Mammary epithelial cell (primary cell): ENCODE measurements at regions not wholly inside any gene's neighbourhood (a gene's known extent, or its start where the extent isn't known, plus 50 kb on each side); places are given as distances from the start of the nearest gene placed in this dataset.

Experiments used
- EZH2 ChIP-seq: IDR thresholded peaks from 2 replicates; pipeline ENCODE4 v1.6.1; 2012; ENCODE audit warnings: low read length, inconsistent platforms, borderline replicate concordance
- TF ChIP-seq, protein P1 (sequence below), 2 donors: IDR thresholded peaks in 1 of 2; conservative IDR thresholded peaks in 1 of 2; 2 replicates each; pipeline ENCODE4 v1.5.1; 2011 to 2012; ENCODE audit warnings: inconsistent platforms in 2 of 2, low read length in 2 of 2, mild to moderate bottlenecking in 2 of 2, control low read depth in 1 of 2, low read depth in 1 of 2; ENCODE audit not compliant: insufficient read depth in 1 of 2; ENCODE audit errors: extremely low read depth in 1 of 2

DNA sequence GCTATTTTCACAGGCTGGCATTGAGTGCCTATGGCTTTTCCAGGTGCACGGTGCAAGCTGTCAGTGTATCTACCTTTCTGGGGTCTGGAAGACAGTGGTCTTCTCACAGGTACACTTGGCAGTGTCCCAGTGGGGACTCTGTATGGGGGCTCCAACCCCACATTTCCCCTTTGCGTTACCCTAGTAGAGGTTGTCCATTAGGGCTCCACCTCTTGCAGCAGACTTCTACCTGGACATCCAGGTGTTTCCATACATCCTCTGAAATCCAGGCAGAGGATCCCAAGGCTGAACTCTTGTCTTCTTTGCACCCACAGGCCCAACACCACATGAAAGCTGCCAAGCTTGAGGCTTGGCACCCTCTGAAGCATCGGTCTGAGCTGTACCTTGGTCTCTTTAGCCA lies 735.7 kb upstream of the INTU start:
- TF ChIP-seq EZH2 = no peak
- TF ChIP-seq, protein P1, sequence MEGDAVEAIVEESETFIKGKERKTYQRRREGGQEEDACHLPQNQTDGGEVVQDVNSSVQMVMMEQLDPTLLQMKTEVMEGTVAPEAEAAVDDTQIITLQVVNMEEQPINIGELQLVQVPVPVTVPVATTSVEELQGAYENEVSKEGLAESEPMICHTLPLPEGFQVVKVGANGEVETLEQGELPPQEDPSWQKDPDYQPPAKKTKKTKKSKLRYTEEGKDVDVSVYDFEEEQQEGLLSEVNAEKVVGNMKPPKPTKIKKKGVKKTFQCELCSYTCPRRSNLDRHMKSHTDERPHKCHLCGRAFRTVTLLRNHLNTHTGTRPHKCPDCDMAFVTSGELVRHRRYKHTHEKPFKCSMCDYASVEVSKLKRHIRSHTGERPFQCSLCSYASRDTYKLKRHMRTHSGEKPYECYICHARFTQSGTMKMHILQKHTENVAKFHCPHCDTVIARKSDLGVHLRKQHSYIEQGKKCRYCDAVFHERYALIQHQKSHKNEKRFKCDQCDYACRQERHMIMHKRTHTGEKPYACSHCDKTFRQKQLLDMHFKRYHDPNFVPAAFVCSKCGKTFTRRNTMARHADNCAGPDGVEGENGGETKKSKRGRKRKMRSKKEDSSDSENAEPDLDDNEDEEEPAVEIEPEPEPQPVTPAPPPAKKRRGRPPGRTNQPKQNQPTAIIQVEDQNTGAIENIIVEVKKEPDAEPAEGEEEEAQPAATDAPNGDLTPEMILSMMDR (conservative IDR thresholded peaks at IDR 0.05 in 1 of 2, IDR thresholded peaks at IDR 0.05 in 1 of 2; ENCODE audit: extremely low read depth in 1 of 2, insufficient read depth in 1 of 2, low read depth in 1 of 2, low read length in 2 of 2) = no peak
